ENCODE measurements at regions not wholly inside any gene's neighbourhood (a gene's known extent, or its start where the extent isn't known, plus 50 kb on each side); places are given as distances from the start of the nearest gene placed in this dataset.

GRCh38 chr11:116111546-116111945 is 607.3 kb upstream of the CADM1 start:
- no peak for TF ChIP-seq RAD21 (IDR thresholded peaks at IDR 0.05)
- TF ChIP-seq, protein P1, sequence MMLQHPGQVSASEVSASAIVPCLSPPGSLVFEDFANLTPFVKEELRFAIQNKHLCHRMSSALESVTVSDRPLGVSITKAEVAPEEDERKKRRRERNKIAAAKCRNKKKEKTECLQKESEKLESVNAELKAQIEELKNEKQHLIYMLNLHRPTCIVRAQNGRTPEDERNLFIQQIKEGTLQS (IDR thresholded peaks at IDR 0.05): no peak
